Tibial artery (tissue), 4 donors: ENCODE measurements at regions not wholly inside any gene's neighbourhood (a gene's known extent, or its start where the extent isn't known, plus 50 kb on each side); places are given as distances from the start of the nearest gene placed in this dataset.
A peak's percentile ranks its signal among the peaks of the same experiment; 100 is the strongest.

ENCODE experiments used
- DNase-seq, 2 donors: peaks; one replicate each; pipeline ENCODE4 v3.0.0-alpha.2; 2019
- H3K27ac ChIP-seq, 2 donors: fragments of 200-600 bp; sonication (generic) in 1 of 2; 1 replicate in 1 of 2; 2 replicates in 1 of 2; pipeline ENCODE4 v1.5.1; 2018 to 2019; ENCODE audit warnings: mild to moderate bottlenecking in 1 of 2
- H3K27me3 ChIP-seq, 2 donors: fragments of 200-600 bp; sonication (generic) in 1 of 2; one replicate each; pipeline versions ENCODE4 v1.5.1 to v1.6.0; 2016 to 2019
- H3K36me3 ChIP-seq, 3 donors: fragments of 200-600 bp; sonication (generic) in 2 of 3; one replicate each; pipeline ENCODE4 v1.5.1; 2016 to 2019; ENCODE audit warnings: mild to moderate bottlenecking in 2 of 3
- H3K4me1 ChIP-seq, 4 donors: fragments of 200-600 bp; sonication (generic) in 2 of 4; 1 replicate in 3 of 4; 2 replicates in 1 of 4; pipeline ENCODE4 v1.5.1; 2016 to 2019
- H3K4me3 ChIP-seq, 2 donors: fragments of 200-600 bp; sonication (generic) in 1 of 2; 1 replicate in 1 of 2; 2 replicates in 1 of 2; pipeline ENCODE4 v1.5.1; 2018 to 2019; ENCODE audit warnings: mild to moderate bottlenecking in 2 of 2
- H3K9me3 ChIP-seq, 3 donors: fragments of 200-600 bp; sonication (generic) in 1 of 3; one replicate each; pipeline ENCODE4 v1.5.1; 2016 to 2019
- intact Hi-C: fragments of 100-400 bp; cut with DNase I; formaldehyde crosslinking; loops from one replicate; pipeline ENCODE4 v1.15.0; 2023; ENCODE audit warnings: low total_unique reads
- TF ChIP-seq, protein P1 (sequence below), 2 experiments: fragments of 200-600 bp in 1 of 2; fragments of 450-650 bp in 1 of 2; IDR thresholded peaks; one replicate each; pipeline ENCODE4 v1.5.1; 2017 to 2019; ENCODE audit warnings: antibody characterized with exemption in 2 of 2, mild to moderate bottlenecking in 1 of 2, moderate library complexity in 1 of 2

DNA sequence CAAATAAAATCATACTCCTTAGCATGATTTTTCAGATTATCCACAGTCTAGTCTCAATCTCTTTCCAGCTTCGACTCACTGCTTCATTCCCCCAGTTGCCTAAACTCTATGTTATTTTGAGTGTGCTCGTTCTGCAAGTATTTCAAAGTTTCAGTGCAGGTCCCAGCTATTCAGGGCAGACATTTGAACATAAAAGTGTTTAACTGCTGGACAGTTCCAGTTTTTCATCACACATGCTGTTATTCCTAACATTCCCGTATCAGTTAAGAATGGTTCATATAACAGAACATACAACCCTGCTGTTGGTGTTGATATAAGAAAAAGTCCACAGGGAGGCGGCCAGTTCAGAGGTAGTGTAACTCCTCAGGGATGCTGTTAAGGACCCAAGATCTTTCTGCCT, 113.3 kb downstream of the SLIT2 start:
- DNase-seq: no peak
- TF ChIP-seq, protein P1, sequence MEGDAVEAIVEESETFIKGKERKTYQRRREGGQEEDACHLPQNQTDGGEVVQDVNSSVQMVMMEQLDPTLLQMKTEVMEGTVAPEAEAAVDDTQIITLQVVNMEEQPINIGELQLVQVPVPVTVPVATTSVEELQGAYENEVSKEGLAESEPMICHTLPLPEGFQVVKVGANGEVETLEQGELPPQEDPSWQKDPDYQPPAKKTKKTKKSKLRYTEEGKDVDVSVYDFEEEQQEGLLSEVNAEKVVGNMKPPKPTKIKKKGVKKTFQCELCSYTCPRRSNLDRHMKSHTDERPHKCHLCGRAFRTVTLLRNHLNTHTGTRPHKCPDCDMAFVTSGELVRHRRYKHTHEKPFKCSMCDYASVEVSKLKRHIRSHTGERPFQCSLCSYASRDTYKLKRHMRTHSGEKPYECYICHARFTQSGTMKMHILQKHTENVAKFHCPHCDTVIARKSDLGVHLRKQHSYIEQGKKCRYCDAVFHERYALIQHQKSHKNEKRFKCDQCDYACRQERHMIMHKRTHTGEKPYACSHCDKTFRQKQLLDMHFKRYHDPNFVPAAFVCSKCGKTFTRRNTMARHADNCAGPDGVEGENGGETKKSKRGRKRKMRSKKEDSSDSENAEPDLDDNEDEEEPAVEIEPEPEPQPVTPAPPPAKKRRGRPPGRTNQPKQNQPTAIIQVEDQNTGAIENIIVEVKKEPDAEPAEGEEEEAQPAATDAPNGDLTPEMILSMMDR (IDR thresholded peaks at IDR 0.05): no peak
- Histone ChIP-seq H3K4me1 (peaks cover 0 to 35% (median 5%) of the 10 kb centered on the region in 4 donors), H3K4me3 (no peak overlapping the region), H3K9me3 (no peaks in the 10 kb centered on the region), H3K27ac (no peak overlapping the region), H3K27me3 (no peaks in the 10 kb centered on the region), H3K36me3 (no peaks in the 10 kb centered on the region)
- intact Hi-C loops: no loop called here

DNA sequence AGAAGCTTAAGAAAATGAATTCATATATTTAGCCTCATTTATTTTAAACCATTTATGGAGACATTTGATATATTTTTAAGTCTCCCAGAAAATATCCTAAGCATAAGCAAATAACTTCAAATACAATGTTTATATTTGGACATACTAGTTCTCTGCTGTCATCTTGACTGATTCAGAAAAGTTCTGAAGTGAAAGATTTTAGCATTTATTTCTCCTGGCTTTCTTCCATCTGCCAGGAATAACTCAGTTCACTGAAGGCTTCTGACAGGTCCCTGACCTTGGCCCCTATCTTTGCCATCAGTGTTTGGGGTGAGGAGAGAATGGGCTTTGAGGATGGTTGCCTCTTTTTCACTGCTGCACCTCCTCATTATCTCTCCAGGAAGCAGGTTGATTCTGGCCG, 115.7 kb downstream of the SLIT2 start:
- intact Hi-C loops: no loop called here
- TF ChIP-seq, protein P1 (IDR thresholded peaks at IDR 0.05): no peak
- Histone ChIP-seq H3K27ac (no peak overlapping the region), H3K4me3 (no peak overlapping the region), H3K4me1 (peaks cover 0 to 37% (median 5%) of the 10 kb centered on the region in 4 donors), H3K36me3 (no peaks in the 10 kb centered on the region), H3K27me3 (no peaks in the 10 kb centered on the region), H3K9me3 (no peaks in the 10 kb centered on the region)
- DNase-seq: no peak

DNA sequence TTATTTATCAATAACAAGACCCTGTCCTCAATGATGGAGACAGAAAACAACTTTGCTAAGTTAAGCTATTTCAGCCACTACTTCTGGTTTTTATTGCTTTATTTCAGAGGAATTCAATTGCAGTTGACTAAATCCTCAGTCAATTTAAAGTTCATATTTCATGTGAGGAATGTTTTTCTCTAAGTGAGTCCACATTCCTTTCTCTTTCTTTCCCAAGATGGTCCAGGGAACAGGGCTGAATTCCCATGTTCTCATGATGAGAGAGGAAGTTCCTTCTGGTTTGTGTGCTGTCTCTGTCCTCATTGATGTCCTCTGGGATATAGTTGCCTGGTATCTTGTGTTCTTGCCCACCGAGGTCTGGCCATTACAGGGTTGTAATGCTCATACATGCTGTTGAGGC, 117.2 kb downstream of the SLIT2 start:
- DNase-seq: no peak
- no peaks in the 10 kb centered on the region for H3K27me3 ChIP-seq
- H3K36me3 ChIP-seq: no peaks in the 10 kb centered on the region
- peaks cover 0 to 37% (median 5%) of the 10 kb centered on the region in 4 donors for H3K4me1 ChIP-seq
- H3K9me3 ChIP-seq: no peaks in the 10 kb centered on the region
- intact Hi-C loops: no loop called here
- H3K4me3 ChIP-seq: no peak overlapping the region
- TF ChIP-seq, protein P1 (IDR thresholded peaks at IDR 0.05): no peak
- peak overlapping the region in 1 of 2 donors; percentile 20 for H3K27ac ChIP-seq

DNA sequence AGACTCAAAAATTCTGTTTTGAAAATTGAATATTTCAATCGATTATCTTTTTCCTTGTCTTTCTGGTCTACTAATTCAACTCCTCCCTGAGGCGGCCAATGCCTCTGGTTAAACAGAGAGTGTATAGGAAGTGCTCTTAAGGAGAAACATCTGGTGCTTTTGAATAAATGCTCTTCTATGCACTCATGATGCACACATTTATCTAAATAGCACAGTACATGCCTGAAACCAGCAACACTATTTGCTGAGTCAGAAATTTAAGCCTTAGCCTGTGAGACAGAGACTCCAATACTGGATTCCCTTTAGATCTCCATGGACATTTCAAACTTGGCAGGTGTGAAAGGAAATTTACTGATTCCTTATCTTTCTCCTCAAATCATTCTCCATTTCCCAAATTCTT, 118.6 kb downstream of the SLIT2 start:
- H3K9me3 ChIP-seq: no peaks in the 10 kb centered on the region
- no peaks in the 10 kb centered on the region for H3K27me3 ChIP-seq
- H3K36me3 ChIP-seq: no peaks in the 10 kb centered on the region
- no peak overlapping the region for H3K4me3 ChIP-seq
- intact Hi-C loops: no loop called here
- DNase-seq: no peak
- no peak overlapping the region for H3K27ac ChIP-seq
- H3K4me1 ChIP-seq: peaks cover 0 to 37% (median 5%) of the 10 kb centered on the region in 4 donors
- TF ChIP-seq, protein P1 (IDR thresholded peaks at IDR 0.05): no peak

DNA sequence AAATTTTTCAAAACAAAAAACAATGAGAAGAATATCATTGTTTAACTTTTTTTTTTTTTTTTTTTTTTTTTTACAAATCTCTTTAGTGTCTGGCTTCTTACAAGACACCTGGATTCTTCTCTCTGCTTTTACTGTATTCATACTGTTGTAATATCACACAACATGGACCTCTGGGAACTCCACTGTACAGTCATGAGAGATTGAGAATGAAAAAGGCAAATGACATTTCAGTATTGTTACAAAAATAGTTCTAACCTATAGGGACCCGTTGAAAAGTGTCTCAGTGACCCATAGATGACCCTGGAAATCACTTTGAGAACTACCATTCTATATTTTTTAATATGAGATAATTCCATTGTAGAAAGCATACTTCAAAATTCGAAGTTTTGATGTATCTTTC, 124.4 kb downstream of the SLIT2 start:
- Histone ChIP-seq H3K4me3 (no peak overlapping the region), H3K27ac (no peak overlapping the region), H3K4me1 (no peaks in the 10 kb centered on the region), H3K27me3 (no peaks in the 10 kb centered on the region), H3K9me3 (no peaks in the 10 kb centered on the region), H3K36me3 (no peaks in the 10 kb centered on the region)
- intact Hi-C loops: no loop called here
- no peak for DNase-seq
- TF ChIP-seq, protein P1 (IDR thresholded peaks at IDR 0.05): no peak

DNA sequence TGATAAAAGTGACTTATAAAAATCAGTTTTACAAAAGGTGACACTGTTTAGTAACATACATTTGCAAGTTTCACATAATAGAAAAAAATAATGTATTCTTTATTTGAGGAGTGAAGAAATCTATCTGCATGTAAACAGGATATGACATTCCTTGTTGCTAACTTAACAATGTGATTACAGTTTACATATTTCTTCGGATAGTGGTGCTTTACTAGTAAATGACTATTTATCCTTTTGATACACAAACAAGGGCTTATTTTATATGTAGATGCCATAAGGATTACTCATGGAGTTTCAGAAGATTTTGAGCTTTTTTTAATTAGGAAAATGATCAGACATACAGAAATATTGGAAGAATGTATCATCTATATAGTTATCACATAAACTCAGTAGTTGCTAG, 126.5 kb downstream of the SLIT2 start:
- no peaks in the 10 kb centered on the region for H3K27me3 ChIP-seq
- DNase-seq: no peak
- no peaks in the 10 kb centered on the region for H3K9me3 ChIP-seq
- no peak overlapping the region for H3K4me3 ChIP-seq
- no peaks in the 10 kb centered on the region for H3K4me1 ChIP-seq
- intact Hi-C loops: no loop called here
- no peak overlapping the region for H3K27ac ChIP-seq
- H3K36me3 ChIP-seq: no peaks in the 10 kb centered on the region
- TF ChIP-seq, protein P1 (IDR thresholded peaks at IDR 0.05): no peak
